PC-3 (cell line): ENCODE measurements at regions not wholly inside any gene's neighbourhood (a gene's known extent, or its start where the extent isn't known, plus 50 kb on each side); places are given as distances from the start of the nearest gene placed in this dataset.

Experiments
- ATAC-seq: fragments of 200-7000 bp; cut with Tn5 transposase; 2 replicates; pipeline ENCODE4 v1.9.1; 2020; ENCODE audit warnings: mild to moderate bottlenecking, moderate library complexity
- BruUV-seq: library from RNA; stranded (reverse); fragments of 400-500 nt; replicated peaks from 2 replicates; lab custom pipeline; 2021; lab: Mats Ljungman, UMichigan
- CTCF ChIA-PET: fragments of 300-600 bp; sonication (Branson Sonifier 250); formaldehyde crosslinking; loops from one replicate; lab custom pipeline; 2022; ENCODE audit warnings: antibody characterized with exemption; lab: Charles Lee
- POLR2A ChIA-PET: fragments of 300-600 bp; sonication (Branson Sonifier 250); formaldehyde crosslinking; loops from one replicate; lab custom pipeline; 2022; ENCODE audit warnings: antibody characterized with exemption; ENCODE audit not compliant: unreplicated experiment; lab: Charles Lee
- DNase-seq: peaks from one replicate; pipeline ENCODE4 v3.0.0-alpha.2; 2015
- H2AFZ ChIP-seq: fragments of 300-600 bp; sonication (generic); 2 replicates; pipeline ENCODE4 v1.6.0; 2016; ENCODE audit warnings: antibody characterized with exemption, low read length
- H3F3A ChIP-seq: fragments of 300-600 bp; sonication (generic); one replicate; pipeline ENCODE4 v1.6.0; 2017; ENCODE audit warnings: antibody characterized with exemption, low read length, control low read depth, mild to moderate bottlenecking; ENCODE audit not compliant: unreplicated experiment
- H3K27ac ChIP-seq: fragments of 300-600 bp; sonication (generic); 2 replicates; pipeline ENCODE4 v1.5.1; 2016; ENCODE audit warnings: mild to moderate bottlenecking, low read length
- H3K27me3 ChIP-seq: fragments of 300-600 bp; sonication (generic); 2 replicates; pipeline ENCODE4 v1.6.1; 2016; ENCODE audit warnings: low read length, mixed read lengths
- H3K36me3 ChIP-seq: fragments of 300-600 bp; sonication (generic); 2 replicates; pipeline ENCODE4 v1.6.1; 2016; ENCODE audit warnings: low read depth, mixed run types, low read length, mixed read lengths
- H3K4me1 ChIP-seq: fragments of 300-600 bp; sonication (generic); 2 replicates; pipeline ENCODE4 v1.5.1; 2016; ENCODE audit warnings: low read length; ENCODE audit not compliant: insufficient read depth
- H3K4me2 ChIP-seq: fragments of 300-600 bp; sonication (generic); 2 replicates; pipeline ENCODE4 v1.6.0; 2016; ENCODE audit warnings: low read length
- H3K4me3 ChIP-seq: fragments of 300-600 bp; sonication (generic); 2 replicates; pipeline ENCODE4 v1.5.1; 2016; ENCODE audit warnings: mild to moderate bottlenecking, low read length, mixed read lengths
- H3K79me2 ChIP-seq: fragments of 300-600 bp; sonication (generic); 2 replicates; pipeline ENCODE4 v1.6.1; 2017; ENCODE audit warnings: low read length, mixed read lengths
- H3K9ac ChIP-seq: fragments of 300-600 bp; sonication (generic); 2 replicates; pipeline ENCODE4 v1.6.0; 2016; ENCODE audit warnings: mild to moderate bottlenecking, low read length
- H3K9me2 ChIP-seq: fragments of 300-600 bp; sonication (generic); replicated peaks from 2 replicates; pipeline ENCODE4 v1.6.1; 2016; ENCODE audit warnings: mixed run types, low read length, mixed read lengths
- H3K9me3 ChIP-seq: fragments of 300-600 bp; sonication (generic); 2 replicates; pipeline ENCODE4 v1.6.1; 2016; ENCODE audit warnings: low read length, mixed read lengths
- H4K20me1 ChIP-seq: fragments of 300-600 bp; sonication (generic); 2 replicates; pipeline ENCODE4 v1.6.1; 2016; ENCODE audit warnings: low read length, mixed read lengths
- CTCF ChIP-seq: fragments of 300-600 bp; sonication (generic); conservative IDR thresholded peaks from 2 replicates; pipeline ENCODE4 v1.5.1; 2017; ENCODE audit warnings: antibody characterized with exemption, low read depth, mild to moderate bottlenecking, low read length
- EZH2 ChIP-seq: fragments of 300-600 bp; sonication (generic); IDR thresholded peaks from one replicate; pipeline ENCODE4 v1.6.1; 2017; ENCODE audit warnings: antibody characterized with exemption, mild to moderate bottlenecking, low read length; ENCODE audit not compliant: unreplicated experiment
- EZH2phosphoT487 ChIP-seq: fragments of 300-600 bp; sonication (generic); IDR thresholded peaks from 2 replicates; pipeline ENCODE4 v1.6.1; 2018; ENCODE audit warnings: mild to moderate bottlenecking, antibody characterized with exemption, low read length, borderline replicate concordance
- intact Hi-C: fragments of 100-400 bp; cut with micrococcal nuclease; formaldehyde crosslinking; loops from 2 replicates; pipeline ENCODE4 v1.9.0; 2023

GRCh38 chr3:102715030-102715697, 280.3 kb downstream of the ZPLD1 start:
- POLR2A ChIA-PET, result interaction anchor here (0.7 kb wide), 1 partner anchor 13 kb away, joined by 4 read pairs; no protein-coding TSS in a partner anchor

GRCh38 chr3:102718651-102719050, 283.8 kb downstream of the ZPLD1 start:
- Histone ChIP-seq H3K4me2 (no peak overlapping the region), H3K4me3 (no peak overlapping the region), H3K9ac (no peak overlapping the region), H2AFZ (no peak overlapping the region), H3K79me2 (no peaks in the 10 kb centered on the region), H3K27me3 (peaks cover 10% of the 10 kb centered on the region; the same call in 1 of the 2 replicates), H3K36me3 (no peaks in the 10 kb centered on the region), H3K4me1 (peaks cover 6% of the 10 kb centered on the region), H3K9me3 (no peaks in the 10 kb centered on the region), H4K20me1 (no peaks in the 10 kb centered on the region), H3F3A (no peaks in the 10 kb centered on the region), H3K27ac (no peak overlapping the region), H3K9me2 (no peaks in the 10 kb centered on the region)
- intact Hi-C loops, result loop anchor here (5.0 kb wide), 1 partner anchor 969 kb away; no protein-coding TSS in a partner anchor
- ATAC-seq, result no peak
- BruUV-seq, result no TSS peak
- ChIA-PET CTCF (no interaction called here), POLR2A (no interaction called here)
- TF ChIP-seq EZH2phosphoT487 (no peak), EZH2 (no peak), CTCF (no peak)
- no peak for DNase-seq

More at GRCh38 chr3:102715030-102715697, 280.3 kb downstream of the ZPLD1 start:
- Histone ChIP-seq H3K9me3 (no peaks in the 10 kb centered on the region), H3K36me3 (no peaks in the 10 kb centered on the region), H3K27ac (no peak overlapping the region), H3K27me3 (peaks cover 19% of the 10 kb centered on the region), H3K4me1 (peaks cover 6% of the 10 kb centered on the region), H4K20me1 (no peaks in the 10 kb centered on the region), H3K4me2 (peak overlapping the region; percentile 34; the same call in 1 of the 2 replicates), H2AFZ (no peak overlapping the region), H3K4me3 (no peak overlapping the region), H3K79me2 (no peaks in the 10 kb centered on the region), H3K9me2 (no peaks in the 10 kb centered on the region), H3F3A (no peaks in the 10 kb centered on the region), H3K9ac (no peak overlapping the region)
- DNase-seq, result peak; percentile 59
- peak; percentile 61 for ATAC-seq
- no peak for TF ChIP-seq EZH2phosphoT487
- no peak for TF ChIP-seq CTCF
- TF ChIP-seq EZH2, result no peak
- CTCF ChIA-PET, result no interaction called here
- BruUV-seq, result no TSS peak
- intact Hi-C loops, result loop anchor here (5.0 kb wide), 1 partner anchor 972 kb away; no protein-coding TSS in a partner anchor

- Histone ChIP-seq H3K9ac (no peak overlapping the region), H3K9me2 (no peaks in the 10 kb centered on the region), H3K9me3 (no peaks in the 10 kb centered on the region), H3K4me1 (no peaks in the 10 kb centered on the region), H3K27me3 (peaks cover 32% of the 10 kb centered on the region; the same call in 1 of the 2 replicates), H3K27ac (no peak overlapping the region), H2AFZ (no peak overlapping the region), H3K36me3 (no peaks in the 10 kb centered on the region), H3K4me3 (no peak overlapping the region), H4K20me1 (no peaks in the 10 kb centered on the region), H3K79me2 (no peaks in the 10 kb centered on the region), H3K4me2 (no peak overlapping the region), H3F3A (no peaks in the 10 kb centered on the region)
- TF ChIP-seq EZH2phosphoT487 (no peak), EZH2 (no peak), CTCF (no peak)
- CTCF ChIA-PET, result no interaction called here
- POLR2A ChIA-PET, result no interaction called here
- intact Hi-C loops, result no loop called here
- no TSS peak for BruUV-seq
- DNase-seq (no peak), ATAC-seq (no peak)
These were observed 287.5 kb downstream of the ZPLD1 start for GRCh38 chr3:102722317-102722716.
